HG02981 (cell line): ENCODE measurements at regions not wholly inside any gene's neighbourhood (a gene's known extent, or its start where the extent isn't known, plus 50 kb on each side); places are given as distances from the start of the nearest gene placed in this dataset.
"Not testable (repeated sequence)": the region's sequence is repeated elsewhere in the genome, so short reads cannot be mapped to it uniquely, and the experiment has no call there.

ENCODE experiments used
- ATAC-seq: cut with Tn5 transposase; IDR thresholded peaks from one replicate; pipeline ENCODE4 v1.9.1; 2021; ENCODE audit warnings: mild to moderate bottlenecking, moderate library complexity; ENCODE audit not compliant: unreplicated experiment

- ATAC-seq, result not testable (repeated sequence)
Observed at GRCh38 chr21:5103880-5104561, 5417.4 kb upstream of the TPTE start.

GRCh38 chr21:5104562-5104928 lies 5416.8 kb upstream of the TPTE start:
- ATAC-seq, result not testable (repeated sequence)

DNA sequence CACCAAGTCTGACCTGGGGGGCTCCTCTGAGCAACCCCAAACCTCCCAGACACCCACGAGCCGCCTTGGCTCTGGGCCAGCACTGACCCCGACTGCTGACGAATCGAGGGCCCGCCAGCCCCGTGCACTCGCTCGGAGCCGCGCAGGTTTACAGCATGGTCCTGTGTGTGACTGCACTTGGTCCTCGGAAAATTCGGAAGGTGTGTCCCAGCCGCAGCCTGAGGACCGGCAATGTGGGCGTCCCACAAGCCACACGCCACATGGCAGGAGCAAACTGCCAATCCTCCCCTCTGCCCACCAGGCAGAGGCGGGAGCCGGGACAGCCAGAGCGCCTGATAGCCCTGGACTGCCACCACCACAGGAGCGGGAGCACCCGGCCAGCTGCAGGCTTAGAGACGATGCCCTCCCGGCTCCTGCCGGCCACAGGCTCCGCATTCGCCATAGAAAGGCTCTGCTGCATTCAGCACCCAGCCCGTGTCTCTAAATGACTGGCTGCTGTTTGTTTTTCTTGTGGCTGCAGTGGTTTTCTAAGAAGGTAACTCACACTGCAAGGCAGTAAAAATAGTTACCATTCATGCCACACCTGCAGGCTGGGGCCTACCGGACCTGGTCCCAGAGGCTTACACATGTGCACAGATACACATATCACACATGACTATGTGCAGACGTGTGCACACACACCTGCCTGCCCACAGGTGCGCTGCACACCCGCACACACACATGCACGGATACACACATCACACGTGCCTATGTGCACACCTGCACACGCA lies 5415.3 kb upstream of the TPTE start:
- ATAC-seq, result peak; percentile 50

- peak; percentile 25 for ATAC-seq
Observed at GRCh38 chr21:5106767-5107464, 5414.5 kb upstream of the TPTE start.

DNA sequence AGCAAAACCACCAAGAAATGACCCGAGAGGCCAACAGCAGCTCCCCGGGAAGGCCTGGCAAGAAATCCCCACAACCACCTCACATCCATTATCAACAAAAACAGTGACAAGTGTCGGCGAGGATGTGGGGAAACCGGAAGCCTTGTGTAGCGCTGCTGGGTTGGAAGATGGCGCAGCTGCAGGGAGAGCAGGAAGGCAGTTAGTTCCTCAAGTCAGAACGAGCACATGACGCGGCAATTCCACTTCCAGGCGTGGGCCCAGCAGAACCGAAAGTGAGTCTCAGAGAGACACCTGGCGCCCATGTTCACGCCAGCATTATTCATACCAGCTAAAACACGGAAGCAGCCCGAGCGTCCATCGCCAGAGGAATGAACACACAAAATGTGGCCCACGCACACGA lies 5413.7 kb upstream of the TPTE start:
- ATAC-seq, result not testable (repeated sequence)

- ATAC-seq, result not testable (repeated sequence)
Observed at GRCh38 chr21:5108048-5108775, 5413.2 kb upstream of the TPTE start.

- ATAC-seq, result not testable (repeated sequence)
Observed at GRCh38 chr21:5111197-5111596, 5410.2 kb upstream of the TPTE start.

- ATAC-seq, result not testable (repeated sequence)
Observed at GRCh38 chr21:5113092-5113491, 5408.3 kb upstream of the TPTE start.

GRCh38 chr21:5114468-5114867 lies 5406.9 kb upstream of the TPTE start:
- not testable (repeated sequence) for ATAC-seq

- ATAC-seq, result not testable (repeated sequence)
Observed at GRCh38 chr21:5114893-5115645, 5406.3 kb upstream of the TPTE start.

GRCh38 chr21:5115646-5116343 lies 5405.6 kb upstream of the TPTE start:
- not testable (repeated sequence) for ATAC-seq

- not testable (repeated sequence) for ATAC-seq
Observed at GRCh38 chr21:5116344-5117123, 5404.8 kb upstream of the TPTE start.

GRCh38 chr21:5117135-5117534 lies 5404.2 kb upstream of the TPTE start:
- ATAC-seq, result not testable (repeated sequence)

- ATAC-seq, result not testable (repeated sequence)
Observed at GRCh38 chr21:5117666-5118295, 5403.6 kb upstream of the TPTE start.

GRCh38 chr21:5118296-5118679 lies 5403.1 kb upstream of the TPTE start:
- ATAC-seq, result not testable (repeated sequence)

- not testable (repeated sequence) for ATAC-seq
Observed at GRCh38 chr21:5119179-5119578, 5402.2 kb upstream of the TPTE start.

DNA sequence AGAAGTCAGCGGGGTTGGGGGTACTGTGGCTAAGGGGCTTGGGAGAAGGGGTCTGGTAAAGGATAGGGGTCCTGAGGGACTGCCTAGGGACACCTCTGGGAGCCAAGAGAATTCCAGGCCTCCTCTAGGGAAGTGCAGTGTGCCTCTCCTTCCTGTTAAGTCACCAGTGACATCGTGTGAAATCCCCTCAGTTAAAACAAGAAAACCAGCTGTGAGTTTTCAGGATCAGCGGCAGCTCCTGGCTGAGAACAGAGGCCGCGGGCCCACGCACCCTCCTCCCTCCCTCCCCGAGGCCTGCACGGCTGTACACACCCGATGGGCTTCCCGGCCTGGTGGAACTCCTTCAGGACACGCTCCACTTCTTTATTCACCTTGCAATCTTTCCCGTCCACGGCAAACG lies 5400.0 kb upstream of the TPTE start:
- ATAC-seq, result not testable (repeated sequence)

DNA sequence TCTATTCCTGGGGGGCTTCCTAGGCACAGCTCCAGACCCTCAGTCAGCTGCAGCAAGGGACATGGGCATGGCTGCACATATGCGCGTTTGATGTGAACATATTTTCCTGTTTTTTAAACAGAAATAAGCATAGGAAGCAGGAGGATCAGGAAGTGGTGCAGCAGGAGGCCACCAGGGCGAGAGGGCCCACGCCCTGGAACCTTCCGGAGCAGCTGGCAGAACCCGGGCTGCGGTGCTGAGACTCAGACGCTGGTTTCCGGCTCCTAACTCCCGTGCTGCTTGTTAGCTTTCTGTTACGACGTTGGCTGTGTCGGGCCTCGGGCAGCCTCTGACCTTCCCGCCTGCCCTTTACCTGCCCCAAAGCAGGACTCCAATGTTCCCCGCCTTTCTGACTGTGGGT lies 5399.5 kb upstream of the TPTE start:
- ATAC-seq, result not testable (repeated sequence)
